ENCODE measurements at regions not wholly inside any gene's neighbourhood (a gene's known extent, or its start where the extent isn't known, plus 50 kb on each side); places are given as distances from the start of the nearest gene placed in this dataset.

DNA sequence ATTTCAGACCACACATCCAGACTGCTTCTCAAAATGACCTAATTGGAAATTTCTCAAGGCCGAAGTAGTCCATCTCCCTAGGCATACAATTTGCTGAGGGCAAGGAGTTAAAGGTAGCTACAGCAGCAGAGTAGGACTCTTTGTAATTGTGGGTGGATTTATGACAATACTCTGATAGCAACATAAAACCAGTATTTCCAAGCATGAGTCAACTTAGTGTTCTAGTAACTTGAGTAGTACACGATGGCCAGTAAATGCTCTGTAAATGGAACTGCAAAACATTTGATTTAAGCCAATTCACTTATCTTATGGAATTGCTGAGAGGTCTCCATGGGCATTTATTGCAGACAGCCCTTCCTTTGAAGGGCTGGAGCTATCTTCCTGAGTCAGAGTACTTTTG lies 352.2 kb downstream of the PLK2 start:
- no peak for DNase-seq (ENCODE audit: low spot score)

- no peak for DNase-seq (ENCODE audit: low spot score)
Observed at GRCh38 chr5:58106754-58107410, 353.0 kb downstream of the PLK2 start.

DNA sequence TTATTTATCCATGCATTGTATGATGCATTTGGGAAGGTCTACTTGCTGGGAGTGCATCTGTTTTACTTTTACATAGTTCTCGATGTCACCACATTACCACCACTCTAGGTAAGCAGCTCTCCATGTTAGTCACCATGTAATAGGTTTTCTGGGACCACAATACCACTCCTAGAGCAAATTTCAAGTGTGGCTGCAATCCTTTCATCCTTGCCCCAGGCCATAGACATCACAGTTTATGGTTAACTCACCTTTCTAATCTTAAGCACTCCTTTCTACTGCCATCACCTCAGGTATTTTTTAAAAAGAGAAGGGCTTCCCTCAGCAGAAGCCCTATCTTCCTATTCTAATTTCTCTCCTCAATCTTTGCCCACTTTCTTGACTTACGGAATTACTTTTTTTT lies 354.1 kb downstream of the PLK2 start:
- DNase-seq (ENCODE audit: low spot score) = no peak

GRCh38 chr5:58099257-58099656 lies 360.6 kb downstream of the PLK2 start:
- no peak for DNase-seq (ENCODE audit: low spot score)

- no peak for DNase-seq (ENCODE audit: low spot score)
Observed at GRCh38 chr5:58094031-58094430, 365.9 kb downstream of the PLK2 start.

GRCh38 chr5:58090704-58091103 lies 369.2 kb downstream of the PLK2 start:
- DNase-seq (ENCODE audit: low spot score) = no peak

- DNase-seq (ENCODE audit: low spot score) = no peak
Observed at GRCh38 chr5:58088941-58089340, 370.9 kb downstream of the PLK2 start.

GRCh38 chr5:58087905-58088304 lies 372.0 kb downstream of the PLK2 start:
- no peak for DNase-seq (ENCODE audit: low spot score)

GRCh38 chr5:58087123-58087522 lies 372.8 kb downstream of the PLK2 start:
- DNase-seq (ENCODE audit: low spot score) = no peak

DNA sequence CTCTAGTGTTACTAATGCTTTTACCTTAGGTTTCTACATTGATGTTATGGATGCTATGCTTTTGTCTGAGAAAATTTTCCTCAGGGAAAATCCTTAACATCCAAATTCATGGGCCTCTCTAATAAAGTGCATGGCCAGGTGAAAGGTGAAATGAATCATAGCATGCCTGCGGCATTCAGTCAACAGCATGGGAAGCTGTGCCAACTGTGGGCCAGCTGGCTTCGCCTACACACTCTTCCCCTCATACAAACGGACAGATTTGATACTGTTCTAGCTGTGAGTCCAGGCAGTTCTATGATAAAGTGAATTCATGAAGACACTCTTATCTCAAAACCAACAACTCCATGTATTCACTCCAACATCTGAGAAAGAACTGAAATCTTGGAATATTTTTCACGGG lies 374.1 kb downstream of the PLK2 start:
- no peak for DNase-seq (ENCODE audit: low spot score)

GRCh38 chr5:58081435-58081834 lies 378.5 kb downstream of the PLK2 start:
- DNase-seq (ENCODE audit: low spot score) = no peak

DNA sequence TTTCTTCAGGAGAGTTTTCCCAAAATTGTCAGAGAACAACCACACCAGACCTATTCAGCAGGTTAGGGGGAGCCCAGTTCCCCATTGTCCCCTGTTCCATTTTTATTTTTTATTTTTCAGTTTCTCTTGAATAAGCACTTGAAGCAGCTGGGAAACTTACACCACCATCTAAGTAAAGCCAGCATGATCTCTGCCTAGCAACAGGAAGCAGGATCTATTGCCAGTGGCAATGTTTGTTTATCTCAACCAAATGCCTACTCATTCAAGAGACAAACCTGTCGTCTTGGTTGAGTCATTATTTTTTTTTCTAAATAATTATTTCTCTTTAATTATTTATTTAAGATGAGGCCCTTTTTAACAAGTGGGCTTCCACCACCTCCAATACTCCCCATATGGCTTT lies 379.3 kb downstream of the PLK2 start:
- DNase-seq (ENCODE audit: low spot score) = no peak

- no peak for DNase-seq (ENCODE audit: low spot score)
Observed at GRCh38 chr5:58077966-58078365, 381.9 kb downstream of the PLK2 start.

- no peak for DNase-seq (ENCODE audit: low spot score)
Observed at GRCh38 chr5:58077416-58077815, 382.5 kb downstream of the PLK2 start.

- no peak for DNase-seq (ENCODE audit: low spot score)
Observed at GRCh38 chr5:58076483-58077257, 383.2 kb downstream of the PLK2 start.

GRCh38 chr5:58075907-58076306 lies 384.0 kb downstream of the PLK2 start:
- DNase-seq (ENCODE audit: low spot score) = no peak

DNA sequence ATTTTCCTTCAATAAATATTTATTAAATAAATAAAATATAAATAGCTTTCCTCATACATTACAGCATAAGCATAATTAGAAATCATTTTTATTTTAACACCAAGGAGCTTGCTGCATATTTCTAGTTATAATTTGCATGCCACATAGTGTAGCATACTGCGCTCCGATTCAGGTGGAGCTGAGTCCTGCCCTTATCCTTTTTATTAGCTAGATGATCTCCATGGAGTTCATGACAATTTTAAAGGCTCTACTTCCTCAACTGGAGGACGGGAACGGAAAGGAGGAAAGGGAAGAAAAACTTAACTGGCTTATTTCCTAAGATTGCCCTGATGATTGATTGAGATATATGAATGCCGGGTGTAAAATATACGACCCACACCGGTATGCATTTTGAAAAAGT lies 385.2 kb downstream of the PLK2 start:
- DNase-seq (ENCODE audit: low spot score) = no peak

GRCh38 chr5:58074222-58074621 lies 385.7 kb downstream of the PLK2 start:
- no peak for DNase-seq (ENCODE audit: low spot score)

GRCh38 chr5:58073243-58073642 lies 386.6 kb downstream of the PLK2 start:
- no peak for DNase-seq (ENCODE audit: low spot score)

- DNase-seq (ENCODE audit: low spot score) = no peak
Observed at GRCh38 chr5:58072300-58072965, 387.5 kb downstream of the PLK2 start.

DNA sequence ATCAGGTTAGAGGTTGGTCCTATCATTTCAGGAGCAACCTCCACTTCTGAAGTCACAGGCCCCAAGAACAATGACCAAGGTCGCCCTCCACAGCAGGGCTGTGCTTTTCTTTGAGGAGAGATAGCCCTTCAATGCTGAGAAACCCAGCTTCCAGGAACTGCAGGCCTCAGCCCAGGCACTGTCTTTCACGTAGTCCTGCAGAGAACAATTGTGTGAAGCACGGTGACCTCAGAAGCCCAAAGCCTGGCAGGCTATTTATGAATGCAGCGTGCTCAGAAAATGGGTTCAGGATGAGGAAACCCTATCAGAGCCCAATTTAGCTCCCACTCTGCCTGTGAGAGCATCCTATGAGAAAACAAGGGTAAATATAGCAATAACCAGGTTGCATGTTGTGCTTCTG lies 388.3 kb downstream of the PLK2 start:
- no peak for DNase-seq (ENCODE audit: low spot score)

- DNase-seq (ENCODE audit: low spot score) = no peak
Observed at GRCh38 chr5:58069846-58070245, 390.0 kb downstream of the PLK2 start.

DNA sequence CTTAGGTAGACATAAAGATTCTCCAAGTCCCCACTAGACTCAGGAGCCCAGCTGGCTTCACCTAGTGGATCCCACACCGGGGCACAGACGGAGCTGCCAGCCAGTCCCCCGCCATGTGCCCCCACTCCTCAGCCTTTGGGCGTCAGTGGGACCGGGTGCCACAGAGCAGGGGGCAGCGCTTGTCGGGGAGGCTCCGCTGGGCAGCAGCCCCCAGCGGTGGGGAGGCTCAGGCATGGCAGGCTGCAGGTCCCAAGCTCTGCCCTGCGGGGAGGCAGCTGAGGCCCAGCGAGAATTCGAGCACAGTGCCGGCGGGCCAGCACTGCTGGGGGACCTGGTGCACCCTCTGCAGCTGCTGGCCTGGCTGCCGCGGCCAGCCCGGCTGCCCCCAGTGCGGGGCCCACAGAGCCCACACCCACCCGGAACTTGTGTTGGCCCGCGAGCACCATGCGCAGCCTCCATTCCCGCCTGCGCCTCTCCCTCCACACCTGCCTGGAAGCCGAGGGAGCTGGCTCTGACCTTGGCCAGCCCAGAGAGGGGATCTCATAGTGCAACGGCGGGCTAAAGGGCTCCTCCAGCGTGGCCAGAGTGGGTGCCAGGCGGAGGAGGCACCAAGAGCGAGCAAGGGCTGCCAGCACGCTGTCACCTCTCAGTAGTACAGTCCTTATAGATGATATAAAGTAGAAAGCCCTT lies 390.7 kb downstream of the PLK2 start:
- DNase-seq (ENCODE audit: low spot score) = no peak

All from GM03348 (cell line).